Transverse colon (tissue), 4 donors: ENCODE measurements at regions not wholly inside any gene's neighbourhood (a gene's known extent, or its start where the extent isn't known, plus 50 kb on each side); places are given as distances from the start of the nearest gene placed in this dataset.
"Not testable (repeated sequence)": the region's sequence is repeated elsewhere in the genome, so short reads cannot be mapped to it uniquely, and the experiment has no call there.

Source experiments
- DNase-seq: peaks from one replicate; pipeline ENCODE4 v3.0.0-alpha.2; 2019
- H3K27ac ChIP-seq, 4 donors: fragments of 200-600 bp; sonication (generic); 2 replicates each; pipeline ENCODE4 v1.5.1; 2016 to 2018; ENCODE audit warnings: inconsistent platforms in 4 of 4
- H3K27me3 ChIP-seq: fragments of 200-600 bp; sonication (generic); 2 replicates; pipeline ENCODE4 v1.5.1; 2017; ENCODE audit warnings: inconsistent platforms
- H3K36me3 ChIP-seq, 4 donors: fragments of 200-600 bp; sonication (generic); 2 replicates each; pipeline ENCODE4 v1.5.1; 2017 to 2019; ENCODE audit warnings: inconsistent platforms in 4 of 4
- H3K4me1 ChIP-seq, 4 donors: fragments of 200-600 bp; sonication (generic); 2 replicates each; pipeline ENCODE4 v1.5.1; 2017 to 2020; ENCODE audit warnings: inconsistent platforms in 4 of 4
- H3K4me3 ChIP-seq, 4 donors: fragments of 200-600 bp; sonication (generic); 1 replicate in 1 of 4; 2 replicates in 3 of 4; pipeline versions ENCODE4 v1.5.1 to v1.6.1; 2017 to 2019; ENCODE audit warnings: inconsistent platforms in 4 of 4
- H3K9me3 ChIP-seq, 2 donors: fragments of 200-600 bp; sonication (generic); 2 replicates each; pipeline ENCODE4 v1.5.1; 2017 to 2019; ENCODE audit warnings: inconsistent platforms in 2 of 2
- EP300 ChIP-seq: sonication (generic); formaldehyde crosslinking; IDR thresholded peaks from one replicate; pipeline ENCODE4 v1.6.1; 2017; ENCODE audit warnings: antibody characterized with exemption, low read depth
- POLR2A ChIP-seq: fragments of 450-650 bp; IDR thresholded peaks from one replicate; pipeline ENCODE4 v1.6.1; 2016; ENCODE audit warnings: antibody characterized with exemption, mild to moderate bottlenecking, moderate library complexity
- POLR2AphosphoS5 ChIP-seq, 3 donors: sonication (generic); formaldehyde crosslinking; IDR thresholded peaks; one replicate each; pipeline ENCODE4 v1.6.1; 2016; ENCODE audit warnings: antibody characterized with exemption in 3 of 3
- WGBS, 2 donors: methylation state at CpG; one replicate each; pipeline ENCODE4 v1.1.5; 2018; ENCODE audit warnings: low coverage in 1 of 2; 5-methylcytosine and 5-hydroxymethylcytosine counted together
- in situ Hi-C, 4 donors: fragments of 200-750 bp; cut with MboI; loops; one replicate each; pipeline versions ENCODE4 v1.15.0 to v1.15.1; 2017; ENCODE audit warnings: low sequenced_read_pairs in 3 of 4, low pct_ligation_motif_present in 1 of 4, low pct_unique_long_range_greater_than_20kb in 1 of 4
- intact Hi-C: fragments of 100-400 bp; cut with DNase I; formaldehyde crosslinking; loops from one replicate; pipeline ENCODE4 v1.15.1; 2023; ENCODE audit warnings: low total_unique reads
- TF ChIP-seq, protein P1 (sequence below), 5 experiments: fragments of 200-600 bp in 3 of 5; fragments of 450-650 bp in 2 of 5; sonication (generic) in 3 of 5; IDR thresholded peaks; 1 replicate in 2 of 5; 2 replicates in 3 of 5; pipeline ENCODE4 v1.5.1; 2016 to 2017; ENCODE audit warnings: antibody characterized with exemption in 5 of 5, inconsistent platforms in 3 of 5, mild to moderate bottlenecking in 2 of 5, moderate library complexity in 1 of 5

DNA sequence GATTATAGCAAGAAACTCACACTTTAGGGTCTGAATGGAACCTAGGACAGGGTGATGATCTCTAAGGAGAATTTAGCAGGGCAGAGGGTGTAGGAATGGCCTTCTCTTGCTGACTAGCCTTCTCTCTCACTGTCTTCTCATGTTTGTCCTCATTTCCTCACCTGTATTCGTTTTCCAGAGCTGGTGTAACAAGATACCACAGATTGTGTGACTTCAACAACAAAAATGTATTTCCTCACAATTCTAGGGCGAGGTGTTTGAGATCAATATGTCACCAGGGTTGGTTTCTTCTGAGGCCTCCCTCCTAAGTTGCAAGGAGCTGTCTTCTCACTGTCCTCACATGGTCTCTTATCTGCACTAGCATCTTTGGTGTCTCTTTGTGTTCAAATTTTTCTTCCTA lies 177.9 kb upstream of the C1orf87 start:
- Histone ChIP-seq H3K4me1 (no peaks in the 10 kb centered on the region), H3K27ac (no peak overlapping the region), H3K36me3 (no peaks in the 10 kb centered on the region), H3K9me3 (no peaks in the 10 kb centered on the region), H3K27me3 (no peaks in the 10 kb centered on the region), H3K4me3 (no peak overlapping the region)
- 64% methylated on average over 2 of the region's 2 CpGs; no CpG with 5 or more reads in 1 of the 2 donors for WGBS, 2 donors
- DNase-seq: no peak
- in situ Hi-C loops (no loop called here), intact Hi-C loops (no loop called here)
- TF ChIP-seq POLR2A: no peak
- TF ChIP-seq, protein P1, sequence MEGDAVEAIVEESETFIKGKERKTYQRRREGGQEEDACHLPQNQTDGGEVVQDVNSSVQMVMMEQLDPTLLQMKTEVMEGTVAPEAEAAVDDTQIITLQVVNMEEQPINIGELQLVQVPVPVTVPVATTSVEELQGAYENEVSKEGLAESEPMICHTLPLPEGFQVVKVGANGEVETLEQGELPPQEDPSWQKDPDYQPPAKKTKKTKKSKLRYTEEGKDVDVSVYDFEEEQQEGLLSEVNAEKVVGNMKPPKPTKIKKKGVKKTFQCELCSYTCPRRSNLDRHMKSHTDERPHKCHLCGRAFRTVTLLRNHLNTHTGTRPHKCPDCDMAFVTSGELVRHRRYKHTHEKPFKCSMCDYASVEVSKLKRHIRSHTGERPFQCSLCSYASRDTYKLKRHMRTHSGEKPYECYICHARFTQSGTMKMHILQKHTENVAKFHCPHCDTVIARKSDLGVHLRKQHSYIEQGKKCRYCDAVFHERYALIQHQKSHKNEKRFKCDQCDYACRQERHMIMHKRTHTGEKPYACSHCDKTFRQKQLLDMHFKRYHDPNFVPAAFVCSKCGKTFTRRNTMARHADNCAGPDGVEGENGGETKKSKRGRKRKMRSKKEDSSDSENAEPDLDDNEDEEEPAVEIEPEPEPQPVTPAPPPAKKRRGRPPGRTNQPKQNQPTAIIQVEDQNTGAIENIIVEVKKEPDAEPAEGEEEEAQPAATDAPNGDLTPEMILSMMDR (IDR thresholded peaks at IDR 0.05): no peak
- no peak for TF ChIP-seq EP300
- TF ChIP-seq POLR2AphosphoS5 (IDR thresholded peaks at IDR 0.05): no peak

DNA sequence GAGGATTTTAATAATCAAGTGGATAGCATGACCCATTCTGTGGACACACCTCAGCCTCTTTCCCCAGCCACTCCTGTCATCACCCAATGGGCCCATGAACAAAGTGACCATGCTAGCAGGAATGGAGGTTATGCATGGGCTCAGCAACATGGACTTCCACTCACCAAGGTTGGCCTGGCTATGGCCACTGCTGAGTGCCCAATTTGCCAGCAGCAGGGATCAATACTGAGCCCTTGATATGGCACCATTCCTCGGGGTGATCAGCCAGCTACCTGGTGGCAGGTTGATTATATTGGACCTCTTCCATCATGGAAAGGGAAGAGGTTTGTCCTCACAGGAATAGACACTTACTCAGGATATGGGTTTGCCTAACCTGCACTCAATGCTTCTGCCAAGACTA lies 173.9 kb upstream of the C1orf87 start:
- H3K27me3 ChIP-seq, intact Hi-C loops, H3K9me3 ChIP-seq, H3K36me3 ChIP-seq, DNase-seq, in situ Hi-C loops, H3K27ac ChIP-seq, H3K4me3 ChIP-seq, H3K4me1 ChIP-seq: not testable (repeated sequence)
- WGBS, 2 donors: 63% methylated on average over 1 of the region's 1 CpG; no CpG with 5 or more reads in 1 of the 2 donors

DNA sequence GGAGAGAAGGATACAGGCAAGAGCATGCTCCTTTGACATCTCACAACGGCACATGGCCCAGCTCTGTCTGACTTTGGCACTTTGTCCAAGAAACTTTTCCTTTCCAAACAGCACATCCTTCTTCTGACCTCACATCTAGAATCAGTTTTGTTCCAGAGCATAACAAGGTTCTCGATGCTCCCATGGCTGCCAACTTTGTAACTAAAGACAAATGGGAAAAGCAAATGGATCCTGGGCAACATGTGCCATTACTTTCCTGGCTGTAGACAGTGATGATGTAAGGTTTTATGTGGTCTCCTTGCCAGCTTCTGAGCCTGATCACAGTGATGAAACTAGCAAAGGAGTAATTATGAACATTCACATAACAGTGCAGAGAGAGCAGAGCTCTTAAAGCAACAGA lies 171.8 kb upstream of the C1orf87 start:
- TF ChIP-seq, protein P1 (IDR thresholded peaks at IDR 0.05): no peak
- no peak for TF ChIP-seq POLR2A
- no peak for TF ChIP-seq POLR2AphosphoS5 (IDR thresholded peaks at IDR 0.05)
- TF ChIP-seq EP300: no peak
- intact Hi-C loops: no loop called here
- in situ Hi-C loops: no loop called here
- H3K36me3 ChIP-seq: no peaks in the 10 kb centered on the region
- H3K9me3 ChIP-seq: no peaks in the 10 kb centered on the region
- DNase-seq: no peak
- H3K4me3 ChIP-seq: no peak overlapping the region
- H3K4me1 ChIP-seq: no peaks in the 10 kb centered on the region
- no peak overlapping the region for H3K27ac ChIP-seq
- 60% methylated on average over 2 of the region's 2 CpGs; no CpG with 5 or more reads in 1 of the 2 donors for WGBS, 2 donors
- H3K27me3 ChIP-seq: no peaks in the 10 kb centered on the region

DNA sequence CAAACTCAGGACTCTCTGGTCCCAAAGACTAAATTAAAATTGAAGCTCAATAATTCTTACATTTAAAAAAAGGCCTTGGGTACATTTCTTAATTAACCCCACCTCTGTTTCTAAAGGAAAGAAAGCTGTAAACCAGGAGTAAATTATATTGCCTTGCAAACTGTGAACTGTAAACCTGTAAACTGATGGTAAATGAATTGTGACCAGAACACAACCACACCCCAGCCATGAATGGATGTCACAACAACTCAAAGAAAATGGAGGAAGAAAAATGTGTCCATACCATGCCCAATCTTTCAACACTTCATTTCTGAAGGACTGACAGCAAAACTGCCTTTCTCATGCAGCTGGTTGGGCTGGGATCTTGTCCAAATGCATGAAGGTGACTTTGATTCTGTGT lies 171.3 kb upstream of the C1orf87 start:
- no peak overlapping the region for H3K4me3 ChIP-seq
- no peaks in the 10 kb centered on the region for H3K4me1 ChIP-seq
- in situ Hi-C loops (no loop called here), intact Hi-C loops (no loop called here)
- no peak for DNase-seq
- TF ChIP-seq EP300 (no peak), POLR2AphosphoS5 (IDR thresholded peaks at IDR 0.05) (no peak)
- H3K9me3 ChIP-seq: no peaks in the 10 kb centered on the region
- H3K27ac ChIP-seq: no peak overlapping the region
- H3K27me3 ChIP-seq: no peaks in the 10 kb centered on the region
- H3K36me3 ChIP-seq: no peaks in the 10 kb centered on the region

DNA sequence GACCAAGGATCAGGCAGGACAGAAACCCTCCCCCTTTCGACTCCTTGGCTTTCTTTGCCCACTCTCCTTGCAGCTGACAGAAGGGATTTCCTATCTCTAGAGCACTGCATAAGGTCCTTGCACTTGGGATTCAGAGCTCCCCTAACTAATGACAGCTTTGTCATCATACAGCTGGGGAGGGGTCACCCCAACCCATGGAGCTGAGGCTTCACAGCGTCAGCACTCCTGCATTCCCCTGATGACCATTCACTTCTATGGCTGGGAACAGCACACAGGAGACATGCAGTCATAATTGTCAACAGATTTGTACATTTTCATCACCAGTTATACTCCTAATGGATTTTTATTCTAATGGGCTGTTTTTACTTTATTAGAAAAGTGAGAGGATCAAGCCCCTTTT lies 161.7 kb upstream of the C1orf87 start:
- intact Hi-C loops: no loop called here
- no peaks in the 10 kb centered on the region for H3K36me3 ChIP-seq
- H3K4me3 ChIP-seq: no peak overlapping the region
- H3K27ac ChIP-seq: no peak overlapping the region
- no peaks in the 10 kb centered on the region for H3K27me3 ChIP-seq
- H3K9me3 ChIP-seq: no peaks in the 10 kb centered on the region
- WGBS, 2 donors: 78 to 80% methylated on average over 1 to 2 of the region's 2 CpGs
- in situ Hi-C loops: no loop called here
- no peaks in the 10 kb centered on the region for H3K4me1 ChIP-seq
- no peak for TF ChIP-seq EP300
- TF ChIP-seq, protein P1 (IDR thresholded peaks at IDR 0.05): no peak
- no peak for TF ChIP-seq POLR2AphosphoS5 (IDR thresholded peaks at IDR 0.05)
- no peak for TF ChIP-seq POLR2A
- DNase-seq: no peak
